ENCODE measurements at regions not wholly inside any gene's neighbourhood (a gene's known extent, or its start where the extent isn't known, plus 50 kb on each side); places are given as distances from the start of the nearest gene placed in this dataset.
"Not testable (repeated sequence)": the region's sequence is repeated elsewhere in the genome, so short reads cannot be mapped to it uniquely, and the experiment has no call there.

GRCh38 chr16:88276123-88276588 is 106.6 kb upstream of the ZNF469 start:
- TF ChIP-seq CTCF, POLR2A (IDR thresholded peaks at IDR 0.05): not testable (repeated sequence)
